ENCODE measurements at regions not wholly inside any gene's neighbourhood (a gene's known extent, or its start where the extent isn't known, plus 50 kb on each side); places are given as distances from the start of the nearest gene placed in this dataset.

DNA sequence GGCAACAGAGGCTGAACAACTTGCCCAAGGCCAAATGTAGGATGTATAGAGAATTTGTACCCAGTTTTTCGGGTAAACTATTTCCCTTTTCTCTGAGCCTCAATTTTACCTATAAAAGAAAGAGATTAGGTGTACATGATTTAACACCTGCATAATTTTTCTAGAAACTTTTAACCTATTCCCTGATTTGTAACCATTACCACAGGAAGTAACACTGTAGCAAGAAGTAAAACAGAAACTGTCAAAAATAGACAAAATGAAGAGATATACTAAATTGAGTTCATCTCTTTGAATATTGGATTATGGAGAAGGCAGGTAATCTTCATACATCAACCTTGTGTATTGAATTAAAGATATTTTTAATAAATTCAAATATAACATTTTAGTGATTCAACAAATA, 136.2 kb downstream of the ZC3H11B start:
- DNase-seq (ENCODE audit: low spot score), result no peak
- H3K4me1 Mint-ChIP-seq (ENCODE audit: unreplicated experiment), result no peaks in the 10 kb centered on the region
- no peak overlapping the region for H3K4me3 Mint-ChIP-seq (ENCODE audit: unreplicated experiment)
- TF ChIP-seq CTCF (IDR thresholded peaks at IDR 0.05; ENCODE audit: unreplicated experiment), result no peak
- no peak overlapping the region for H3K27ac Mint-ChIP-seq (ENCODE audit: unreplicated experiment)
- H3K9me3 Mint-ChIP-seq (ENCODE audit: unreplicated experiment), result no peaks in the 10 kb centered on the region
- no peaks in the 10 kb centered on the region for H3K27me3 Mint-ChIP-seq (ENCODE audit: unreplicated experiment)
- no peaks in the 10 kb centered on the region for H3K36me3 Mint-ChIP-seq (ENCODE audit: low read depth, unreplicated experiment)

DNA sequence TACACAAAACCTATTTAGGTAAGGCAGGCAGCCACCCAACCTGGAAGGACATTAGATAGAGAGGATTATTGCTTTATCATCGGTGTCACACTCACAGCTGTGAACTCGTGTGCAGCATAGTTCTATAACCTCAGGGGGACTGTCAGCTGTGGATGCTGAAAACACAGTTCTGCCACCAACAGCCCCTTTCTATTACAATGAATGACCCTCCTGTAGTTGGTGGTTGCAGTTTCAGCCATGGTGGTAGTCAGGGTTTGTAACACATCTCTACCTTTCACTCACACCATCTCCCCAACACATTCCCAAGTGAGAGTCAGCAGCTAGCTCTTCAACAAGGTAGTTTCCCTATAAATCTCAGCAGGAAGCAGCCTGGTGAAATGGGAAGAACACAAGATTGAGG, 136.8 kb downstream of the ZC3H11B start:
- no peak overlapping the region for H3K27ac Mint-ChIP-seq (ENCODE audit: unreplicated experiment)
- H3K27me3 Mint-ChIP-seq (ENCODE audit: unreplicated experiment), result no peaks in the 10 kb centered on the region

DNA sequence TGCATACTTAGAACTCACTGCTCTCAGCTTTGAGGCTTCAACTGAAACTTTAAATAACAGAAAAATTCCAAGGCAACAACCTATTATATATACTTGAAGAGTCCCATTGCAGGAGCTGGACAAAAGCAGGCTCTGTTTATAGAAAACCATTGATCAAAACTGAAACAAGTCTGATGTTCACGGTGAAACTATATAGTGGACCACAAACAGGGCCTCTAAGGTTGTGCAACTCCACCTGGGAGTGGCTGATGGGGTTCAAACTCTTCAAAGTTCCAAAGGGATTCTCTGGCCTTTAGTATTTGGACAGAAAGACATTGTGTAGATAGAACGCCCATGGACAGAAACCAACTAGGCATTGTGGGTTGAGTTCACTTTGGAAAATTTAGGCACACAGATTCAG, 140.3 kb downstream of the ZC3H11B start:
- H3K9me3 Mint-ChIP-seq (ENCODE audit: unreplicated experiment), result no peaks in the 10 kb centered on the region

More for the DNA sequence above, 136.8 kb downstream of the ZC3H11B start:
- no peak for DNase-seq (ENCODE audit: low spot score)
- H3K4me1 Mint-ChIP-seq (ENCODE audit: unreplicated experiment), result no peaks in the 10 kb centered on the region
- no peaks in the 10 kb centered on the region for H3K9me3 Mint-ChIP-seq (ENCODE audit: unreplicated experiment)
- no peak overlapping the region for H3K4me3 Mint-ChIP-seq (ENCODE audit: unreplicated experiment)
- H3K36me3 Mint-ChIP-seq (ENCODE audit: low read depth, unreplicated experiment), result no peaks in the 10 kb centered on the region
- no peak for TF ChIP-seq CTCF (IDR thresholded peaks at IDR 0.05; ENCODE audit: unreplicated experiment)

GRCh38 chr1:219467524-219467923, 145.4 kb downstream of the ZC3H11B start:
- no peak for TF ChIP-seq CTCF (IDR thresholded peaks at IDR 0.05; ENCODE audit: unreplicated experiment)
- no peaks in the 10 kb centered on the region for H3K9me3 Mint-ChIP-seq (ENCODE audit: unreplicated experiment)
- no peak overlapping the region for H3K4me3 Mint-ChIP-seq (ENCODE audit: unreplicated experiment)
- H3K4me1 Mint-ChIP-seq (ENCODE audit: unreplicated experiment), result no peaks in the 10 kb centered on the region
- no peaks in the 10 kb centered on the region for H3K36me3 Mint-ChIP-seq (ENCODE audit: low read depth, unreplicated experiment)
- H3K27me3 Mint-ChIP-seq (ENCODE audit: unreplicated experiment), result no peaks in the 10 kb centered on the region
- DNase-seq (ENCODE audit: low spot score), result no peak
- H3K27ac Mint-ChIP-seq (ENCODE audit: unreplicated experiment), result no peak overlapping the region

More for the DNA sequence above, 140.3 kb downstream of the ZC3H11B start:
- H3K27me3 Mint-ChIP-seq (ENCODE audit: unreplicated experiment), result no peaks in the 10 kb centered on the region
- no peaks in the 10 kb centered on the region for H3K36me3 Mint-ChIP-seq (ENCODE audit: low read depth, unreplicated experiment)
- no peak for TF ChIP-seq CTCF (IDR thresholded peaks at IDR 0.05; ENCODE audit: unreplicated experiment)
- no peak overlapping the region for H3K4me3 Mint-ChIP-seq (ENCODE audit: unreplicated experiment)
- no peak overlapping the region for H3K27ac Mint-ChIP-seq (ENCODE audit: unreplicated experiment)
- H3K4me1 Mint-ChIP-seq (ENCODE audit: unreplicated experiment), result no peaks in the 10 kb centered on the region
- DNase-seq (ENCODE audit: low spot score), result no peak

DNA sequence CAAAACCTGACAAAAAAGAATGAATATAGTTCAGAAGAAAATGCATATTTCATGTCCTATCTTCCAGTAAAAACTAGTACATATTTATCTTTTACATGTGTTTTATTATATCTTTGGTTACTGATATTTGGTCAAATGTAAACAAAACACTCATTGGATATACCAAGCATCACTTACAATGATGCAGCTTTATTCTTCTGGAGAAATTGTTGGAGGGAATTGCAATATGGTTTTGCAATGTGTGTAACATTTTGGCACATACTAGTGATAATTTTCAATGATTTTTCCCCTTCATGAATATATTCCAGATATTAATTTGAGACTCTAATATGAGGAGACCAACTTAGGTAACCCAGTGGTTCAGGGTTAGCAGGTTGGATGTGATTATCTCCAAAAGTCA, 146.1 kb downstream of the ZC3H11B start:
- Mint-ChIP-seq H3K9me3 (ENCODE audit: unreplicated experiment) (no peaks in the 10 kb centered on the region), H3K4me3 (ENCODE audit: unreplicated experiment) (no peak overlapping the region), H3K27me3 (ENCODE audit: unreplicated experiment) (no peaks in the 10 kb centered on the region), H3K27ac (ENCODE audit: unreplicated experiment) (no peak overlapping the region), H3K36me3 (ENCODE audit: low read depth, unreplicated experiment) (no peaks in the 10 kb centered on the region), H3K4me1 (ENCODE audit: unreplicated experiment) (no peaks in the 10 kb centered on the region)
- no peak for DNase-seq (ENCODE audit: low spot score)
- no peak for TF ChIP-seq CTCF (IDR thresholded peaks at IDR 0.05; ENCODE audit: unreplicated experiment)

Data from endothelial cell (in vitro differentiated cells).